SK-N-SH treated with all-trans-retinoic acid at 6 μM for 48 hours (cell line): ENCODE measurements at regions not wholly inside any gene's neighbourhood (a gene's known extent, or its start where the extent isn't known, plus 50 kb on each side); places are given as distances from the start of the nearest gene placed in this dataset.
"Not testable (repeated sequence)": the region's sequence is repeated elsewhere in the genome, so short reads cannot be mapped to it uniquely, and the experiment has no call there.

Source experiments
- ATAC-seq: fragments of 200-7000 bp; cut with Tn5 transposase; 3 replicates; pipeline ENCODE4 v1.9.1; 2020; ENCODE audit warnings: mild to moderate bottlenecking, moderate library complexity
- ARNTL ChIP-seq: fragments of 450-650 bp; formaldehyde crosslinking; IDR thresholded peaks from 2 replicates; pipeline ENCODE4 v1.5.0; 2020; ENCODE audit warnings: low read depth, mild to moderate bottlenecking, moderate library complexity, borderline replicate concordance
- BACH2 ChIP-seq: fragments of 250-450 bp; sonication (Bioruptor Pico); IDR thresholded peaks from 2 replicates; pipeline ENCODE4 v1.9.0; 2021; ENCODE audit warnings: mild to moderate bottlenecking, borderline replicate concordance
- CREB5 ChIP-seq: fragments of 250-450 bp; sonication (Bioruptor Pico); IDR thresholded peaks from 2 replicates; pipeline ENCODE4 v1.5.1; 2020; ENCODE audit warnings: low read depth, mild to moderate bottlenecking, moderate library complexity
- CSDC2 ChIP-seq: fragments of 250-450 bp; sonication (Bioruptor Pico); IDR thresholded peaks from 2 replicates; pipeline ENCODE4 v1.5.0; 2020; ENCODE audit warnings: mild to moderate bottlenecking, moderate library complexity
- ESRRG ChIP-seq: fragments of 250-450 bp; sonication (Bioruptor Pico); IDR thresholded peaks from 2 replicates; pipeline ENCODE4 v1.6.1; 2021; ENCODE audit warnings: mild to moderate bottlenecking
- GLIS3 ChIP-seq: fragments of 250-450 bp; sonication (Bioruptor Pico); IDR thresholded peaks from 2 replicates; pipeline ENCODE4 v1.5.0; 2020; ENCODE audit warnings: mild to moderate bottlenecking, moderate library complexity
- ISL1 ChIP-seq: fragments of 250-450 bp; sonication (Bioruptor Pico); IDR thresholded peaks from 2 replicates; pipeline ENCODE4 v2.1.2; 2022; ENCODE audit warnings: mild to moderate bottlenecking, moderate library complexity
- OSR1 ChIP-seq: fragments of 250-450 bp; sonication (Bioruptor Pico); IDR thresholded peaks from 2 replicates; pipeline ENCODE4 v1.8.0; 2022; ENCODE audit warnings: moderate library complexity, mild to moderate bottlenecking, inconsistent platforms
- PPARA ChIP-seq: fragments of 250-450 bp; sonication (Bioruptor Pico); IDR thresholded peaks from 2 replicates; pipeline ENCODE4 v1.5.0; 2020; ENCODE audit warnings: mild to moderate bottlenecking, borderline replicate concordance
- RARB ChIP-seq: fragments of 250-450 bp; sonication (Bioruptor Pico); IDR thresholded peaks from 2 replicates; pipeline ENCODE4 v1.8.0; 2021; ENCODE audit warnings: mild to moderate bottlenecking, moderate library complexity
- SNAI2 ChIP-seq: fragments of 250-450 bp; sonication (Bioruptor Pico); IDR thresholded peaks from 2 replicates; pipeline ENCODE4 v1.5.0; 2020; ENCODE audit warnings: mild to moderate bottlenecking, moderate library complexity
- TCF4 ChIP-seq: fragments of 250-450 bp; sonication (Bioruptor Pico); IDR thresholded peaks from 2 replicates; pipeline ENCODE4 v1.8.0; 2021; ENCODE audit warnings: mild to moderate bottlenecking, moderate library complexity, borderline replicate concordance
- TOX ChIP-seq: fragments of 250-450 bp; sonication (Bioruptor Pico); IDR thresholded peaks from 2 replicates; pipeline ENCODE4 v1.8.0; 2021; ENCODE audit warnings: mild to moderate bottlenecking, moderate library complexity, borderline replicate concordance
- ZC3H10 ChIP-seq: fragments of 250-450 bp; sonication (Bioruptor Pico); IDR thresholded peaks from 2 replicates; pipeline ENCODE4 v1.5.1; 2021; ENCODE audit warnings: mild to moderate bottlenecking, moderate library complexity
- ZFP3 ChIP-seq: fragments of 250-450 bp; sonication (Bioruptor Pico); IDR thresholded peaks from 2 replicates; pipeline ENCODE4 v1.5.0; 2020; ENCODE audit warnings: mild to moderate bottlenecking, moderate library complexity
- ZFP30 ChIP-seq: fragments of 450-650 bp; formaldehyde crosslinking; IDR thresholded peaks from 2 replicates; pipeline ENCODE4 v1.5.0; 2022; ENCODE audit warnings: mild to moderate bottlenecking, moderate library complexity
- ZNF70 ChIP-seq: fragments of 450-650 bp; formaldehyde crosslinking; IDR thresholded peaks from 2 replicates; pipeline ENCODE4 v1.5.0; 2020; ENCODE audit warnings: mild to moderate bottlenecking, moderate library complexity
- ZNF8 ChIP-seq: fragments of 450-650 bp; formaldehyde crosslinking; IDR thresholded peaks from 2 replicates; pipeline ENCODE4 v1.5.0; 2020; ENCODE audit warnings: mild to moderate bottlenecking, moderate library complexity
- TF ChIP-seq, protein P1 (sequence below): fragments of 250-450 bp; sonication (Bioruptor Pico); IDR thresholded peaks from 2 replicates; pipeline ENCODE4 v1.5.0; 2020; ENCODE audit warnings: mild to moderate bottlenecking, moderate library complexity
- TF ChIP-seq, protein P2 (sequence below): fragments of 250-450 bp; sonication (Bioruptor Pico); IDR thresholded peaks from 2 replicates; pipeline ENCODE4 v1.5.1; 2021; ENCODE audit warnings: mild to moderate bottlenecking, moderate library complexity
- TF ChIP-seq, protein P3 (sequence below): fragments of 250-450 bp; sonication (Bioruptor Pico); IDR thresholded peaks from 2 replicates; pipeline ENCODE4 v1.8.0; 2020; ENCODE audit warnings: mild to moderate bottlenecking, moderate library complexity, borderline replicate concordance

DNA sequence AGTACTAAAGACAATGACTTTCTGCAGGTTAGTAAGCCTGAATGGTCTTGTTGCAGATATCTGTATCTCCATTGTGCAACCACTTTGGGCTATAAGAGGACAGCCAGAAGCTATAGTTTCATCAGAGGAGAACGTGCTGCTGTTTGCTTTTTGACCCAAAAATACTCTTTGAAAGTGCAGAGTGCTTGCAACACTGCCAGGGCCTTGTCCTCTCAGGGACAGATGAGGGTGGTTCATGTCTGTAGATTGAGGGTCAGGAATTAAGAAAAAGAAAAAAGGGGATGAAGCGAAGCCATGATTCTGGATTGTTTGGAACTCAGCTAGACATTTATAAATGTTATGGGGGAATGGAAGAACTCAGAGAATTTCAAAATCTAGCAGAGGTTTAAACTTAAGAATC, 212.5 kb downstream of the SEC23IP start:
- TF ChIP-seq TOX (CRISPR knock-in tag) (no peak), ZFP3 (CRISPR knock-in tag) (no peak), ZFP30 (CRISPR knock-in tag) (no peak), BACH2 (CRISPR knock-in tag) (no peak), ZC3H10 (no peak), ISL1 (no peak), OSR1 (no peak), CSDC2 (CRISPR knock-in tag) (no peak), TCF4 (CRISPR knock-in tag) (no peak), ARNTL (CRISPR knock-in tag) (no peak), CREB5 (CRISPR knock-in tag) (no peak)
- TF ChIP-seq, protein P1, sequence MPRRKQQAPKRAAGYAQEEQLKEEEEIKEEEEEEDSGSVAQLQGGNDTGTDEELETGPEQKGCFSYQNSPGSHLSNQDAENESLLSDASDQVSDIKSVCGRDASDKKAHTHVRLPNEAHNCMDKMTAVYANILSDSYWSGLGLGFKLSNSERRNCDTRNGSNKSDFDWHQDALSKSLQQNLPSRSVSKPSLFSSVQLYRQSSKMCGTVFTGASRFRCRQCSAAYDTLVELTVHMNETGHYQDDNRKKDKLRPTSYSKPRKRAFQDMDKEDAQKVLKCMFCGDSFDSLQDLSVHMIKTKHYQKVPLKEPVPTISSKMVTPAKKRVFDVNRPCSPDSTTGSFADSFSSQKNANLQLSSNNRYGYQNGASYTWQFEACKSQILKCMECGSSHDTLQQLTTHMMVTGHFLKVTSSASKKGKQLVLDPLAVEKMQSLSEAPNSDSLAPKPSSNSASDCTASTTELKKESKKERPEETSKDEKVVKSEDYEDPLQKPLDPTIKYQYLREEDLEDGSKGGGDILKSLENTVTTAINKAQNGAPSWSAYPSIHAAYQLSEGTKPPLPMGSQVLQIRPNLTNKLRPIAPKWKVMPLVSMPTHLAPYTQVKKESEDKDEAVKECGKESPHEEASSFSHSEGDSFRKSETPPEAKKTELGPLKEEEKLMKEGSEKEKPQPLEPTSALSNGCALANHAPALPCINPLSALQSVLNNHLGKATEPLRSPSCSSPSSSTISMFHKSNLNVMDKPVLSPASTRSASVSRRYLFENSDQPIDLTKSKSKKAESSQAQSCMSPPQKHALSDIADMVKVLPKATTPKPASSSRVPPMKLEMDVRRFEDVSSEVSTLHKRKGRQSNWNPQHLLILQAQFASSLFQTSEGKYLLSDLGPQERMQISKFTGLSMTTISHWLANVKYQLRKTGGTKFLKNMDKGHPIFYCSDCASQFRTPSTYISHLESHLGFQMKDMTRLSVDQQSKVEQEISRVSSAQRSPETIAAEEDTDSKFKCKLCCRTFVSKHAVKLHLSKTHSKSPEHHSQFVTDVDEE (CRISPR knock-in tag), result no peak
- TF ChIP-seq, protein P2, sequence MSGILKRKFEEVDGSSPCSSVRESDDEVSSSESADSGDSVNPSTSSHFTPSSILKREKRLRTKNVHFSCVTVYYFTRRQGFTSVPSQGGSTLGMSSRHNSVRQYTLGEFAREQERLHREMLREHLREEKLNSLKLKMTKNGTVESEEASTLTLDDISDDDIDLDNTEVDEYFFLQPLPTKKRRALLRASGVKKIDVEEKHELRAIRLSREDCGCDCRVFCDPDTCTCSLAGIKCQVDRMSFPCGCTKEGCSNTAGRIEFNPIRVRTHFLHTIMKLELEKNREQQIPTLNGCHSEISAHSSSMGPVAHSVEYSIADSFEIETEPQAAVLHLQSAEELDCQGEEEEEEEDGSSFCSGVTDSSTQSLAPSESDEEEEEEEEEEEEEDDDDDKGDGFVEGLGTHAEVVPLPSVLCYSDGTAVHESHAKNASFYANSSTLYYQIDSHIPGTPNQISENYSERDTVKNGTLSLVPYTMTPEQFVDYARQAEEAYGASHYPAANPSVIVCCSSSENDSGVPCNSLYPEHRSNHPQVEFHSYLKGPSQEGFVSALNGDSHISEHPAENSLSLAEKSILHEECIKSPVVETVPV (CRISPR knock-in tag), result no peak
- no peak for ATAC-seq

- ATAC-seq, result no peak
- TF ChIP-seq, protein P3, sequence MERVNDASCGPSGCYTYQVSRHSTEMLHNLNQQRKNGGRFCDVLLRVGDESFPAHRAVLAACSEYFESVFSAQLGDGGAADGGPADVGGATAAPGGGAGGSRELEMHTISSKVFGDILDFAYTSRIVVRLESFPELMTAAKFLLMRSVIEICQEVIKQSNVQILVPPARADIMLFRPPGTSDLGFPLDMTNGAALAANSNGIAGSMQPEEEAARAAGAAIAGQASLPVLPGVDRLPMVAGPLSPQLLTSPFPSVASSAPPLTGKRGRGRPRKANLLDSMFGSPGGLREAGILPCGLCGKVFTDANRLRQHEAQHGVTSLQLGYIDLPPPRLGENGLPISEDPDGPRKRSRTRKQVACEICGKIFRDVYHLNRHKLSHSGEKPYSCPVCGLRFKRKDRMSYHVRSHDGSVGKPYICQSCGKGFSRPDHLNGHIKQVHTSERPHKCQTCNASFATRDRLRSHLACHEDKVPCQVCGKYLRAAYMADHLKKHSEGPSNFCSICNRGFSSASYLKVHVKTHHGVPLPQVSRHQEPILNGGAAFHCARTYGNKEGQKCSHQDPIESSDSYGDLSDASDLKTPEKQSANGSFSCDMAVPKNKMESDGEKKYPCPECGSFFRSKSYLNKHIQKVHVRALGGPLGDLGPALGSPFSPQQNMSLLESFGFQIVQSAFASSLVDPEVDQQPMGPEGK (CRISPR knock-in tag), result no peak
- TF ChIP-seq CSDC2 (CRISPR knock-in tag) (no peak), ZFP3 (CRISPR knock-in tag) (no peak), GLIS3 (CRISPR knock-in tag) (no peak), ESRRG (CRISPR knock-in tag) (no peak), BACH2 (CRISPR knock-in tag) (no peak), ZFP30 (CRISPR knock-in tag) (no peak), ZC3H10 (no peak), OSR1 (no peak), TCF4 (CRISPR knock-in tag) (no peak), SNAI2 (CRISPR knock-in tag) (no peak), ZNF70 (CRISPR knock-in tag) (no peak), TOX (CRISPR knock-in tag) (no peak)
These were observed 213.0 kb downstream of the SEC23IP start for GRCh38 chr10:120105492-120105891.

- TF ChIP-seq ZNF8 (CRISPR knock-in tag) (no peak), PPARA (CRISPR knock-in tag) (no peak), CSDC2 (CRISPR knock-in tag) (no peak), RARB (CRISPR knock-in tag) (no peak), TCF4 (CRISPR knock-in tag) (no peak)
- TF ChIP-seq, protein P3 (CRISPR knock-in tag), result no peak
- TF ChIP-seq, protein P2 (CRISPR knock-in tag), result no peak
- ATAC-seq, result no peak
These were observed 216.4 kb downstream of the SEC23IP start for GRCh38 chr10:120108916-120109315.

- not testable (repeated sequence) for ATAC-seq
These were observed 217.2 kb downstream of the SEC23IP start for GRCh38 chr10:120109725-120110124.
